A673 (cell line): ENCODE measurements at regions not wholly inside any gene's neighbourhood (a gene's known extent, or its start where the extent isn't known, plus 50 kb on each side); places are given as distances from the start of the nearest gene placed in this dataset.

Experiments
- EZH2 ChIP-seq: fragments of 200-600 bp; sonication (generic); IDR thresholded peaks from 2 replicates; pipeline ENCODE4 v1.6.1; 2017; ENCODE audit warnings: borderline replicate concordance, low read depth, mild to moderate bottlenecking, mixed read lengths, antibody characterized with exemption, low read length; ENCODE audit not compliant: poor library complexity, severe bottlenecking
- TF ChIP-seq, protein P1 (sequence below): fragments of 300-800, 200-600 bp; sonication (generic); conservative IDR thresholded peaks from 2 replicates; pipeline ENCODE4 v1.5.1; 2017; ENCODE audit warnings: low read depth, mild to moderate bottlenecking, antibody characterized with exemption, low read length, moderate library complexity, mixed read lengths

DNA sequence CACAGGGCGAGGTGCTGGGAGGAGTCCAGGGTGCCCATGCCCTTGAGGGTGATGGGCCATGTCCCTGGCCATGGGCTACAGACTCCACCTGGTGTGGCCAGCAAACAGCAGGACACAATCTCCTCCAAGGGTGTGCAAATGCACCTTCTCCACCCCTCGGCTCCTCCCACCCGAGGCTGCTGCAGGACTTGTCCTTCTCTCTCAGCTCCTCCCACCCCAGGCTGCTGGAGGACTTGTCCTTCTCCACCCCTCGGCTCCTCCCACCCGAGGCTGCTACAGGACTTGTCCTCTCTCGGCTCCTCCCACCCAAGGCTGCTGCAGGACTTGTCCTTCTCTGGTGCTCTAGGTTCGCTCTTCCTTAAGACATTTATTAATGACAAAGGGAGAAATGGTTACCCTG is 57.3 kb upstream of the SNTG2 start:
- TF ChIP-seq, protein P1, sequence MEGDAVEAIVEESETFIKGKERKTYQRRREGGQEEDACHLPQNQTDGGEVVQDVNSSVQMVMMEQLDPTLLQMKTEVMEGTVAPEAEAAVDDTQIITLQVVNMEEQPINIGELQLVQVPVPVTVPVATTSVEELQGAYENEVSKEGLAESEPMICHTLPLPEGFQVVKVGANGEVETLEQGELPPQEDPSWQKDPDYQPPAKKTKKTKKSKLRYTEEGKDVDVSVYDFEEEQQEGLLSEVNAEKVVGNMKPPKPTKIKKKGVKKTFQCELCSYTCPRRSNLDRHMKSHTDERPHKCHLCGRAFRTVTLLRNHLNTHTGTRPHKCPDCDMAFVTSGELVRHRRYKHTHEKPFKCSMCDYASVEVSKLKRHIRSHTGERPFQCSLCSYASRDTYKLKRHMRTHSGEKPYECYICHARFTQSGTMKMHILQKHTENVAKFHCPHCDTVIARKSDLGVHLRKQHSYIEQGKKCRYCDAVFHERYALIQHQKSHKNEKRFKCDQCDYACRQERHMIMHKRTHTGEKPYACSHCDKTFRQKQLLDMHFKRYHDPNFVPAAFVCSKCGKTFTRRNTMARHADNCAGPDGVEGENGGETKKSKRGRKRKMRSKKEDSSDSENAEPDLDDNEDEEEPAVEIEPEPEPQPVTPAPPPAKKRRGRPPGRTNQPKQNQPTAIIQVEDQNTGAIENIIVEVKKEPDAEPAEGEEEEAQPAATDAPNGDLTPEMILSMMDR, result no peak
- no peak for TF ChIP-seq EZH2
